HG02943 (cell line): ENCODE measurements at regions not wholly inside any gene's neighbourhood (a gene's known extent, or its start where the extent isn't known, plus 50 kb on each side); places are given as distances from the start of the nearest gene placed in this dataset.

Source experiments
- ATAC-seq: cut with Tn5 transposase; IDR thresholded peaks from one replicate; pipeline ENCODE4 v1.9.1; 2021; ENCODE audit warnings: mild to moderate bottlenecking, low read depth, moderate library complexity; ENCODE audit not compliant: unreplicated experiment

DNA sequence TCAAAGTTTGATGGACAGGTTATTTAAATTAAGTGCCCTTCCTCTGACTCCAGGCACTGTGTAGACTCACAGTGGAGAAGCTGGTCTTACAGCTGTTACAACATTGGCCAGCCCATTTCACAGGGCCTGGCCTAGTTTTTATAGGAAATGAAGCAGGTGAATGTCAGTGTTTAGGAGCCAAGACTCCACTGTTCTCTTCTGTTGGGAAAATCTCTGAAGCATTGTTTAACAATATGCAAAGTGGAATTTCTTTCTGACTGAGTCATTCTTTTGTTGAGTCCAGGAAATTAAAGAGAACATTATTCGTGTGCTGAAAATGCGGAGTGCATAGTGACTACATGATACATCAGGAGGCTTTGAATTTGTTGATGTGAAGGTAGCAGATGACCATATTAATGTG lies 64.7 kb downstream of the ARRDC4 start:
- ATAC-seq = no peak

DNA sequence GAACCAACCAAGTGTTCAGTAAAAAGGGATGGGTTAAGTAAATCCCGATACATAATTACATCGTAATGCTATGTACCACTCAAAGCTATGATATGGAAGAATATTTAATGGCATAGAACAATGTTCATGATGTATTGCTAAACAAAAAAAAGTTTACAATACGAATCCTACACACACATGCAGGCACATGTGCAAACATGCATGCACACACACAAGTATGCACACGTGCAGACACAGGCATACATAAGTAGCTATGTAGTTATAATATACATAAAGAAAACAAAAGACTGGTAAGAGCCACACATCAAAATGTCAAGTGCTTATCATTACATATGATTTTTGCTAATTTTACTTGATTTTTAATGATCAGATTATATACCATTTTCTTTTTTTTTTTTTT lies 74.2 kb downstream of the ARRDC4 start:
- no peak for ATAC-seq

DNA sequence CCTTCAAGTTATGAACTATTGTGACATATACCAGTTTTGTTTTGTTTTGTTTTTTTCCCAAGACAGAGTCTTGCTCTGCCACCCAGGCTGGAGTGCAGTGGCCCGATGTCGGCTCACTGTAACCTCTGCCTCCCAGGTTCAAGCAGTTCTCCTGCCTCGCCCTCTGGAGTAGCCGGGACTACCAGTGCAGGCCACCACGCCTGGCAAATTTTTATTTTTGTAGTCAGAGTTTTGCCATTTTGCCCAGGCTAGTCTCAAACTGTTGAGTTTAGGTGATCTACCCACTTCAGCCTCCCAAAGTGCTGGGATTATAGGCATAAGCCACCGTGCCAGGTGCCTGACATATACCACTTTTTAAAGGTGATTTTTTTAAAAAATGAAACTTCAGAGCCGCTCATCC lies 74.6 kb downstream of the ARRDC4 start:
- ATAC-seq = no peak

DNA sequence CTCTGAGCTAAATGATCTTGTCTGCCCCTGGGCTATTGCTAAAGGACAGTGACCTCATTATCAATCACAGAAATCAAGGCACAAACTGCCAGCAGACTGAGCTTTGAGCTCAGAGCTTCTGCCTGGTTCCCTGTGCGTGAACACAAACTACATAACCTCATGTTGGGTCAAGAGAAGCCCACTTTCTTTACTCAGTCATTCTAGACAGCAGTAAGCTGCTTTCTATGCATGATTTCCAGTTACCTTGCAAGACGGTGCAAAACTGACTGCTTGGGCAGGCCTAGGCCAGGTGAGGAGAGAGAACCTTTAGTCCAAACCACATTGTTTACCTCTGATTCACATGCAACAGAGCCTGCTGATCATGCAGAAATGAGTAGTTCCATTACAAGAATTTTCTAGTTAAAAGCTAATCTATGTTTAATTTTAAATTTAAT lies 75.1 kb downstream of the ARRDC4 start:
- ATAC-seq = no peak

DNA sequence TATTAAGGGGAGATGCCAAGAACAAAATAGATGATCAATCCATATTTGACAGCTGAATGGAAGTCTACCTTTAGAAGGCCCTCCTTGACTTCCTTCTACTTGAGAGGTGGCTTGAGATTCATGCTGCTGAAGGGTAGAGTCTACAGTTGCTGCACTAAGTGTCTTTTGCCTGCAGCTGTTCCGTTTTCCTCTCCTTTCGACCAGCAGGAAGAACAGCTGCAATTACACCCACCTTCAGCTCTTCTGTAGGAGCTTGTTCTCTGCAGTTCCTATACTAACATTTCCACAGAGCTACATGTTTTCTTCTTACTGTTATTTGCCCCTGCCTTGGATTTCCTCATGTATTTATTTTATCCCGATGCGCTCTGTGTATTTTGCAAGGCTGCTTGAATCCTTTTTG lies 79.1 kb downstream of the ARRDC4 start:
- no peak for ATAC-seq

DNA sequence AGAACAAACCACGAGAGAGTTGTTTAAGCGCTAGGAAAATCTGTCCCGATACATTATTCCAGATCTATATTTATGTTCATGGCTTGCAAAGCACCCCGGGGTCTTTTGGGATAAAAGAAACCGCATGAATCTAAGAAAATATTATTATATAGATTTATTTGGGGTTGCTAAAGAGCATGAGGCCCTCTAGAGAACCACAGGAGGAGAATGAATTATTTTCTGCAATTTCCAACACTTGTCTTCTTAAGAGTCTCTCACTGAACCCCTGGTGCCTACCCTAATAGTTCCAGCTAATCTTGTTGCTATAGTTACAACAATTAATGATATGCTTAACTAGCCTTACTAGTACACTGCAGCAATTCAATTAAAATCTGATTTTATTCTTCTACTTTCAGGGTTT lies 79.6 kb downstream of the ARRDC4 start:
- ATAC-seq = no peak

DNA sequence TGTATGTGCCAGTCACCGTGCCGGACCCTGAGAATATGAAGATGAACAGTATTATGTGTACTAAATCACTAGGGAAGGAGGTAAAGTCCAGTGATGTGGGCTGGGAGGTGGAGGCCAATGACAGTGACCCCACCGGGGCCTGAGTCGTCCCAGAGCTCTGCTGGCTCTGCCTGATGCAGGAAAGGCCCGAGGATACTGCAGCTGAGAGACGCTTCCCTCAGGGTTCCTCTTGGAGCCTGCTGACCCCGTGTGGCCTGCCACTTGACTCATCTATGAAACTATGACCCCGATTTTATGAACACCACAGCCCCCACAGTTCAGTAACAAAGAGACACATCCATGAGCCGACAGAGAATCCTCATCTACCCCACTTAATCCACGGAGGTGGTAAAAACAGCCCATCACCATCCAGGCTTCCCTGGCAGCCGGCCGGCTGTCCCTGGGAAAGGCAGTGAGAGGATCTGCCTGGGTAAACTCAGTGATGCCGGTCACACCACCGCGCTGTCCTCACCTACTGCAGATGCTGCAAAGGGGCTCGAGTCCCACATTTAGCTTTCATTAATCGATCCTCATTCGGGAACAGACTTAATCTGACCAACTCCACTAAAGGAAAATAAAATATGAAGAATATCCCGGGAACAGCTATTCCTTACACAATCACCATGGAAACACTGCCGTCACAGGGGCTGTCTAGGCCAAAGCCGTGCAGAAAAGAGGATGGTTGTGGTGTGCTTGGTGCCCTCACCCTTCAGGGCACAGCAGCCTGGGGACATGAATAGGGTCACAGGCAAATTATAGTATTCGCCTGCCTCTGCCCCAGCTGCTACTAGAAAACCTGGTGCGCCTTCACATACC lies 82.9 kb downstream of the ARRDC4 start:
- no peak for ATAC-seq

DNA sequence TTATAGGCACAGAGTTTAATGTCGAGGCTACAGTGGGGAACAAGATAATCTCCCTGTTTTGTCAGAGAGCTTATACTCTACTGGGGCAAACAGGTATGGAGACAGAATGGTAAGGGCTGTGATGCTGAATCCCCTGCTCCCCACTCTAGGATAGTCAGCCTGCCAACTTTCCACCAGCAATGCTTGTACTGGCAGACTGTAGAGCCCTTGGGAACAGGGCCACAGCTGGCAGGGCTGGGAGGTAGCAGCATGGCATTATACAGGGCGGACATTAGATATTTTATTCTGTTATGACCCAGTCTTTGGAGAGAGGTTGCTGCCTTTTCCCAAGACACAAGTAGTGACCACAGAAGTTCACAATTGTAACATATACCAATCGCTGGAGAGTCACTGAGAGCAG lies 91.2 kb downstream of the ARRDC4 start:
- no peak for ATAC-seq

DNA sequence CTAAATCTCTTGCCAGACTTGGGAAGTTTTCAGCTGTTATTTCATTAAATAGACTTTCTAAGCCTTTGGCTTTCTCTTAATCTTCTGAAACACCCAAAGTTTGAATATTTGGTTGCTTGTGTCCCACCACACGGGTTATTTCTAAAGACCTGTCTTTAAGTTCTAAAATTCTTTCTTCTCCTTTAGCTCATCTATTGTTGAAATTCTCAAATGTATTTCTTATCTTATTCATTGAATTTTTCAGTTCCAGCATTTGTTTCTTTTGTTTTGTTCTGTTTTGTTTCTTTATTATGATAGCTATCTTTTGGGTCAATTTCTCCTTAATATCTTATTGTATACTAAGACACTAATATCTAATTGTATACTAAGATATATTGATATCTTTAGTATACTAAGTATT lies 97.0 kb downstream of the ARRDC4 start:
- ATAC-seq = no peak

DNA sequence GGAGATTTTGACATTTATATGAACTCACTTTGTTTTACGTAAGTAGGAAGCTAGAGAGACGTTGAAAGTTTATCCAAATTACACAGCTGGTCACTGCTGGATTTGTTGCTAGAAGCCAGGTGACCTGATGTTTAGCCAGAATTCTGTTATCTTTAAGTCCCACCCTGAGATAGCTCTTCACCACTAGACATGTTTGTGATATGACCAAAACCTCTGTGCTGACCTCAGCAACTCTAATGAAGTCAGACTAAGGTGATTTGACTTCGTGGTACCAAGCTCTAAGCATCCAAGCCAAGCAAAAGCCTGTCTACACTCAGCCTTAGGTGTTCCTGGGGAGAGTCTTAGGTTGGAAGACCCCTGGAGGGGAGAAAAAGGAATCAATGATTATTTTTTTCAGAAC lies 102.4 kb downstream of the ARRDC4 start:
- no peak for ATAC-seq

DNA sequence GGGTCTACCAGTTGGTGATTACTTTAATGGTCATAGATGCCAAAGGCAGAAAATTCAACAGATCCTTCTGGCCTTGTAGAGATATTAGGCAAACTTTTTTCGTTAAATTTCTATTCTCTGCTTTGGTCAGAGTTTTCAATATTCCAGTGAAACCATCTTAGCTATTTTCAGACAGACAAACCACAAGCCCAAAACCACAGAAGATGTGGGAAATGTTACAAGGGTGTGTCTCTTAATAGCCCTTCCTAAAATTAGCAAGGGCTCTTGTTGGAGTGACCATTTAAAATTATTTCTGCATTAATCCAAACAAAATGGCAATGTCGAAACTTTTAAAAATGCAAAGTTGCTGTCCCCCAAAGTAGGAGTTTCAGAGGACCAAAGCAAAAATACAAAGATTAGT lies 102.8 kb downstream of the ARRDC4 start:
- ATAC-seq = no peak

DNA sequence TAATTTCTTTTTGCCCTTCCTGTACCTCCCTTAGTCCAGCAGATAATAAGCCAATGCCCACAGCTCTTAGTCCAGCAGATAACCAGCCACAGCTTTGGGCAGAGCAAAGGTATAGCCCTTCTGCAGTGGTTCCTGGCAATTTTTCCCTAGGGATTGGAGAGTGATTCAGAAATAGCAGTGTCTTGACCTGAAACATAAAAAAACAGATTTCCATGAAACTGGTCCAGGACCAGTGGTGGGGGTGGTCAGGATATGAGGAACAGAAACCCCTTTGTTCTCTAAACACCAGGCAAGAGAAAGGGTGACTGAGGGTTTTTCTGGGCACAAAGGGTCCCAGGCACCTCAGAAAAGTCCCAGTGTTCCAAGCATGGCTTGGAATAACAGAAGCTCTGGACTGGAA lies 103.4 kb downstream of the ARRDC4 start:
- no peak for ATAC-seq

DNA sequence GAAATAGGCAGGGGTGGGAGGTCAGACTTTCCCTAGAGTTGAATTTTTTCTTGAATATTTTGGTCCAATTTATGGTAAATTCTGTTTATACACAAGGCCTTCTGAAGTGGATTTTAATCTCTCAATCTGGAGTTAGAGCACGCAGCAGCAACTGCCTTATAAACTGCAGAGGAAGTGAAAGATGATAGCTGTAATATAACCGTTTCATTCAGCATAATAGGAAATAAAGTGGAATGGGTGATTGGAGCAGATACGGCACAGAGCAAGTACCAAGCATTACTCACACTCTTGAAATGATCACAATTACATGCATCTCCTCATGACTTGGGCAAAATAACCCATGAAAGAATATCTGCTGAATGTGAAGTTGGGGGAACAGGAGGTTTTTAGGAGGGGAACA lies 106.8 kb downstream of the ARRDC4 start:
- no peak for ATAC-seq

DNA sequence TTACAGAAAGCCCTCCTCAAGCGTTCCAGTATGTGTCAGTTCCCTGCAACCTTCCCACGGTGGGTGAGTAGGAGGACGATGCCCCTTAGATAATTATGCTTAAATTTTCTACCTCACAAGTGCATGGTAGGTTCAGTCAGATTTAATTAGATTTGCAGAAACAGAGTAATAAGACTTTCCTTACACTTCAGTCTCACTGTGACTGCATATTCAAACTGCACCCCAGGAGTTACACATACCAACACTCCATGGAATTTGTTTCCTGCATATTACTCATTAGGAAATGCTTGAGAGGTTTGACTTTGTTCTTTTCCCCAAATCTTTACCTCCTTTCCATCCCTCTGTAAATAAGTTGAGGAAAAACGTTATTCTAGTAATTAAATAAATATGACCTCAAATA lies 108.8 kb downstream of the ARRDC4 start:
- no peak for ATAC-seq

DNA sequence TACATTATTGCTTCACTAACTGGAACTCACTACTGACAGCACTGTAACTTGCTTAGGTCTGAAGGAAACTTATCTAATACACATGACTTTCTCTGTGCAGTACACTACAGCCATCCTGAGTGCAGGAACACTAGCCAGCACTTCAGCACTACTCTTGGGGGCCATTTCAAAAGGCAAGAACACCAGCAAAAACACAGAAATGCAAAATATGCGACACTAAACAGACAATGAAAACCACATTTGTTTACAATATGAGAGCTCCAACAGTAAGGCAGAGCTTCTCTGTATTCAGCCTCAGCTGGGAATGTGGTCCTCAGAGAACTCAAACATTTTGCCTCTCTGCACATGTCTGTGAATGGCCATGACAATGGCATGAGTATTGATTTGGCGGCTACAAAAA lies 109.6 kb downstream of the ARRDC4 start:
- ATAC-seq = no peak

DNA sequence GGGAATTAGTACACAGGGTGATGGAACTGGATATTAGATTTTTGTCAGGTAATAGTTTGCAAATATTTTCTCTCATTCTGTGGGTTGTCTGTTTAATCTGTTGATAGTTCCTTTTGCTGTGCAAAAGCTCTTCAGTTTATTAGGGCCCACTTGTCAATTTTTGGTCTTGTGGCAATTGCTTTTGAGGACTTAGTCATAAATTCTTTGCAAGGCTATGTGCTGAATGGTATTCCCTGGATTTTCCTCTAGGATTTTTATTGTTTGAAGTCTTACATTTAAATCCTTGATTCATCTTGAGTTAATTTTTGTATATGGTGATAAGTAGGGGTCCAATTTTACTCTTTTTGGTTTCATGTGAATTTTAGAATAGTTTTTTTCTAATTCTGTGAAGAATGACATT lies 111.3 kb downstream of the ARRDC4 start:
- no peak for ATAC-seq

DNA sequence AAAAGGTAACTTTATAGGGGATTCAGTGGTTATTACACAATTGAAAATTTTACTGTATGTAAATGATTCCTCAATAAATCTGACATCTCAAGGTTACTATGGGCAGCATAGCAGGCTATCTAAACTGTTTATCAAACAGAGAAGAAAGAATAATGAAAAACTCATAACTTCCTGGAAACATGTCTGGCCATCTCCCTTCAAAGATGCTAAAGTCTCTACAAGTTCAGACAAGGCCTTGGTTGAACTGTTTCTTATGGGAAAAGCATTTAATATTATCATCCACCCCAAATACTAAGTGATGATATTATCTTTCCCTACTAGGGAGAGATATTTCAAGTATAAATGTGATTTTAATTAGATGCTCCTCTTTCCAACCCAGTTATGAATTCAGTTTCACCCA lies 114.9 kb downstream of the ARRDC4 start:
- ATAC-seq = no peak

DNA sequence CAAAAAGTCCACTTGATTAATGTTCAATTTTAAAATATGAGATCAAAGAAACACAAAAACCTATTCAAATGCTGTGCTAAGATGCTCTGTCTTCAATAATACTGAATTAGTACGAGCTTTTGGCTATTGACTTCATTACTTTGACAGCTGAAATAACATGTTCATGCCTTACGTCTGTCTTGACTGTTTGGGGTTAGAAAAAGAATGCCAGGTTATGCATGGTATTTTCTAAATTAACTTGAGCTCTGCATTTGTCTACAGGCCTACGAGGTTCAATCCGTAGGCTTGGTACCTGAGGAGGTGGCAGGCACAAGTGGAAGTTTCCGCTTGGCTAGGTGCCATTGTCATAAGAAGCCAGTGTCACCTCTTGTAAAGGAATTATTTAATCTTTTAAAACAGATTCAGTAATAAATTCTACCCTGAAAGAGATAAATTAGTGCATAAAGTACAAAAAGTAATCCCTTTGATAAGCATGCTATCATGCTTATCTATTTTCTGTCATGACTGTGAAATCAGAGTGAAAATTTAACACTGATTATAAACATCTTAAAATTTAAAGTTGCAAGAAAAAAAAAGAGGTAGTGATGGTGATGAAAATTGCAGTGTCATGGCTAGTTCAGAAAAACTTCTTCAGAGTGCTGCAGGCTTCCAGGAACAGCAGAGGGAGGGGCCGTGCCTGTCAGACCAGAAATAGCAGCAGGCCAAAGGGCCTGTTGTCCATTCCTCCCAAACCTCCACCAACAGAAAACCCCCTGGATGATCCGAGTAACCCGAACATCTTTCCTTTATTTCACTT lies 115.7 kb downstream of the ARRDC4 start:
- ATAC-seq = no peak

DNA sequence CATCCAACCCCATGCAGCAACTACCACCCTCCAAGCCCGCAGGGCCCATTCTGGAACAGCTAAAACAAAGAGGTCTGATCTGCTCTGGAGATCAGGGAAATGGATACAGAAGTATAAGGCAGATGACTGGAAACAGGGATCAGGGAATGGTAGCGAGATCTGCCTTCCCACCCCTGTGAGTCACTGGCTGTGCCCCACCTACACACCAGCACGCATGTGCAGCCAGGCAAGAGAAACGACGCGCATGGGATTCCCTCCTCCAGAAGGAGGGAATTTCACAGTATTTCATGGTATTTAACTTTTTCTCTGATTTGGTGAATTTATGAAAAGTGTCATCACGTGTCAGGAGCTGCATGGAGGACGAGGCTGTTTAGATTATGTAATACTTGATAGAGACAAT lies 116.7 kb downstream of the ARRDC4 start:
- no peak for ATAC-seq

DNA sequence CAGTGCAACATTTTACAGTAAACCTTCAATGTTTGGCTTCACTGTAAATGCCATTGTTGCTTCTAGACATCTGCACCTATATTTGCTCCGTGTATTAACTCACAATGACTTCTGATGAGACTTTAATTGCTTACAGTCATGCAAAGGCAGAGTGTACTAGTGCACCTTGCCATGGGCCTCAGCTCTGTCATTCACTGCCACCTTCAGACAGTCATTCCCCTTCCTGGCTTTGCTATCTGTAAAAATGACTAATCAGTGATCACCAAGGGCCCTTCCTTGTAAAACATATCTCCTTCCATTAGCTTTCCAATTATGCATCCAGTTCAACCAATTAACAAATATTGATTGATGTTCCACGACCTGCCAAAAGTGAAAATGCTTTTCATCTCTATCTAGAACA lies 120.3 kb downstream of the ARRDC4 start:
- ATAC-seq = no peak

DNA sequence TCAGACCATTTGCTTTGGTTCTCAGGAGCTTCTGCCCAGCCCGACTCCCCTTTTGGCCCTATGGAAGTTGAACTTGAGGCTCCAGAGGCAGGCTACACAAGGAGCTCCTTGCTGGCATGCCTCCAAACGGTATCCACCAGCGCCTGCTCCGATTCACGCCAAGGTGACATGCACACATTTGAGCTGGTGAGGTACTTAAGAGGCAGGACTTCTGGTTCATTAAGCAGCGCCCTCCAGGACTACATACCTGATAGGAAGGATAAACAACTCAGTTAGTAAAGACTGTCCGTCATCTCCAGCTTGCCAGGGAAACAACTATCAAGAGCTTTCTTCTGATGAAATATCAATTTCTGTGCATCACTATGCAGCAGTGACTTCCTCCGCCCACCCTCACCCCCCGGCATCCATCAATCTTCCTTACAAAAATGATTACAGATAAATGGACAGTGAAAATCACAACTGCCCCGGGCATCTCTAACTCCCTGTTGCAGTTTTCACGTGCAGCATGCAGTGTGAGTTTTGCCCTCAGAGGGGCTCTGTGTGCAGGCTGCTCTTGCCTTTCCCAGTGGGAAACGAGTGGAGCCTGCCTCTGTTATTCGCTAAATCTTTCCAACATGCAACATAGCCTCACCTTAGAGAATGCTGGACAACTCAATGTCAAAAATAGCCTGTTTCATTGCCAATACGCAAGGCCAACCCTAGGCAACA lies 122.9 kb downstream of the ARRDC4 start:
- no peak for ATAC-seq
